LNCaP clone FGC (cell line): ENCODE measurements at regions not wholly inside any gene's neighbourhood (a gene's known extent, or its start where the extent isn't known, plus 50 kb on each side); places are given as distances from the start of the nearest gene placed in this dataset.

Source experiments
- DNase-seq: peaks from one replicate; pipeline ENCODE4 v3.0.0-alpha.2; 2011; ENCODE audit warnings: low read depth
- H3K4me3 ChIP-seq: 2 replicates; pipeline ENCODE4 v1.5.1; 2011; ENCODE audit warnings: mild to moderate bottlenecking, low read depth, low read length, control low read depth
- CTCF ChIP-seq: IDR thresholded peaks from 2 replicates; pipeline ENCODE4 v1.5.1; 2012; ENCODE audit warnings: mild to moderate bottlenecking; ENCODE audit not compliant: control insufficient read depth, insufficient read depth; ENCODE audit errors: extremely low read depth

GRCh38 chr7:52100-52499, 140.3 kb upstream of the FAM20C start:
- no peak for DNase-seq
- TF ChIP-seq CTCF: no peak
- H3K4me3 ChIP-seq: no peak overlapping the region

- H3K4me3 ChIP-seq: no peak overlapping the region
- TF ChIP-seq CTCF: no peak
- DNase-seq: no peak
Observed at GRCh38 chr7:53531-53930, 138.8 kb upstream of the FAM20C start.

- no peak overlapping the region for H3K4me3 ChIP-seq
- DNase-seq: no peak
- no peak for TF ChIP-seq CTCF
Observed at GRCh38 chr7:54615-55014, 137.8 kb upstream of the FAM20C start.

GRCh38 chr7:55690-56248, 136.6 kb upstream of the FAM20C start:
- TF ChIP-seq CTCF: no peak
- no peak for DNase-seq
- H3K4me3 ChIP-seq: no peak overlapping the region

- no peak for TF ChIP-seq CTCF
- DNase-seq: no peak
- no peak overlapping the region for H3K4me3 ChIP-seq
Observed at GRCh38 chr7:56291-56913, 136.0 kb upstream of the FAM20C start.

GRCh38 chr7:57071-57470, 135.3 kb upstream of the FAM20C start:
- TF ChIP-seq CTCF: no peak
- no peak for DNase-seq
- no peak overlapping the region for H3K4me3 ChIP-seq

- DNase-seq: no peak
- no peak for TF ChIP-seq CTCF
- H3K4me3 ChIP-seq: no peak overlapping the region
Observed at GRCh38 chr7:57482-58255, 134.7 kb upstream of the FAM20C start.
